K562 (cell line): ENCODE measurements at regions not wholly inside any gene's neighbourhood (a gene's known extent, or its start where the extent isn't known, plus 50 kb on each side); places are given as distances from the start of the nearest gene placed in this dataset.

ENCODE experiments used
- ATAC-seq: fragments of 200-7000 bp; cut with Tn5 transposase; 3 replicates; pipeline ENCODE4 v1.9.1; 2020; ENCODE audit warnings: moderate library complexity
- BruUV-seq: library from RNA; stranded (reverse); fragments of 400-500 nt; replicated peaks from 2 replicates; lab custom pipeline; 2021; lab: Mats Ljungman, UMichigan
- CTCF ChIA-PET: fragments of 300-600 bp; formaldehyde crosslinking; extraction: SDS; loops from one replicate; lab custom pipeline; 2021; ENCODE audit warnings: low intra/inter-chr PET ratio; lab: Yijun Ruan, JAX
- POLR2A ChIA-PET: fragments of 300-600, 350-650 bp; sonication (Branson Sonifier 250); formaldehyde crosslinking; extraction: SDS; loops from one replicate; lab custom pipeline; 2021; ENCODE audit warnings: antibody characterized with exemption, inconsistent platforms; lab: Yijun Ruan, JAX
- DNase-seq, 4 experiments: peaks; one replicate each; pipeline versions ENCODE4 v3.0.0 to v3.0.0-alpha.2; 2011 to 2018; ENCODE audit warnings: low spot score in 3 of 4, mixed read lengths in 3 of 4; ENCODE audit errors: extremely low read depth in 1 of 4
- FAIRE-seq: peaks from 2 replicates; lab custom pipeline; 2011; peaks lifted over from hg19 to GRCh38; lab: Jason Lieb, UNC
- H2AFZ ChIP-seq: 2 replicates; pipeline ENCODE4 v1.6.0; 2011; ENCODE audit warnings: low read depth, low read length, control low read depth, inconsistent platforms
- H3K27ac ChIP-seq: fragments of 200-600 bp; 3 replicates; pipeline ENCODE4 v1.8.0; 2011; ENCODE audit warnings: low read depth, mild to moderate bottlenecking, control low read depth, inconsistent platforms, low read length, moderate library complexity, mixed read lengths; ENCODE audit errors: extremely low read depth
- H3K27me3 ChIP-seq, 2 experiments: fragments of 300-600 bp in 1 of 2; 2 replicates in 1 of 2; 3 replicates in 1 of 2; pipeline versions ENCODE4 v1.6.0 to v1.8.0; 2011; ENCODE audit warnings: inconsistent platforms in 2 of 2, low read length in 2 of 2, mild to moderate bottlenecking in 1 of 2, mixed read lengths in 1 of 2, moderate library complexity in 1 of 2; ENCODE audit not compliant: control insufficient read depth in 2 of 2, insufficient read depth in 2 of 2
- H3K36me3 ChIP-seq: fragments of 300-600 bp; 3 replicates; pipeline ENCODE4 v1.8.0; 2011; ENCODE audit warnings: mild to moderate bottlenecking, low read length, inconsistent platforms; ENCODE audit not compliant: control insufficient read depth, insufficient read depth
- H3K4me1 ChIP-seq, 2 experiments: fragments of 200-600 bp in 1 of 2; replicated peaks in 1 of 2; 2 replicates in 1 of 2; 3 replicates in 1 of 2; pipeline versions ENCODE4 v1.5.1 to v1.8.0; 2011; ENCODE audit warnings: inconsistent platforms in 2 of 2, low read length in 2 of 2, mild to moderate bottlenecking in 1 of 2, mixed read lengths in 1 of 2, moderate library complexity in 1 of 2; ENCODE audit not compliant: control insufficient read depth in 2 of 2, insufficient read depth in 2 of 2
- H3K4me2 ChIP-seq: 2 replicates; pipeline ENCODE4 v1.6.1; 2011; ENCODE audit warnings: low read length, control low read depth, inconsistent platforms, mixed read lengths; ENCODE audit not compliant: insufficient read depth
- H3K4me3 ChIP-seq: fragments of 200-600 bp; sonication (generic), shearing (Covaris generic); 2 replicates; pipeline ENCODE4 v1.5.1; 2016; ENCODE audit warnings: control low read depth, inconsistent platforms
- H3K79me2 ChIP-seq: fragments of 200-600 bp; 3 replicates; pipeline ENCODE4 v1.8.0; 2011; ENCODE audit warnings: low read length, inconsistent platforms; ENCODE audit not compliant: control insufficient read depth, insufficient read depth
- H3K9ac ChIP-seq, 2 experiments: 2 replicates each; pipeline versions ENCODE4 v1.6.0 to v1.6.1; 2011; ENCODE audit warnings: low read depth in 2 of 2, low read length in 2 of 2, control low read depth in 1 of 2, inconsistent platforms in 1 of 2, mild to moderate bottlenecking in 1 of 2, mixed read lengths in 1 of 2; ENCODE audit not compliant: insufficient read depth in 1 of 2
- H3K9me1 ChIP-seq: one replicate; pipeline ENCODE4 v1.6.0; 2011; ENCODE audit warnings: inconsistent platforms, mild to moderate bottlenecking, low read length, moderate library complexity; ENCODE audit not compliant: control insufficient read depth, insufficient read depth
- H3K9me3 ChIP-seq: replicated peaks from 2 replicates; pipeline ENCODE4 v1.5.1; 2011; ENCODE audit warnings: low read depth, low read length, inconsistent platforms; ENCODE audit not compliant: control insufficient read depth, insufficient read depth
- H4K20me1 ChIP-seq: replicated peaks from 2 replicates; pipeline ENCODE4 v1.6.1; 2011; ENCODE audit warnings: low read length, inconsistent platforms, mixed read lengths; ENCODE audit not compliant: control insufficient read depth, insufficient read depth
- AFF1 ChIP-seq, 2 experiments: fragments of 450-650 bp; IDR thresholded peaks; 2 replicates each; pipeline ENCODE4 v1.6.1; 2018; ENCODE audit warnings: mild to moderate bottlenecking in 2 of 2, low read depth in 1 of 2; ENCODE audit not compliant: partially characterized antibody in 2 of 2
- ARID2 ChIP-seq: fragments of 450-650 bp; IDR thresholded peaks from 2 replicates; pipeline ENCODE4 v1.6.1; 2017; ENCODE audit warnings: antibody characterized with exemption, mild to moderate bottlenecking
- PHTF2 ChIP-seq: fragments of 250-450 bp; sonication (Bioruptor Pico); IDR thresholded peaks from 2 replicates; pipeline ENCODE4 v1.5.0; 2021; ENCODE audit warnings: mild to moderate bottlenecking
- POLR2G ChIP-seq: fragments of 200-400 bp; formaldehyde crosslinking; IDR thresholded peaks from 2 replicates; pipeline ENCODE4 v1.6.1; 2017; ENCODE audit warnings: low read depth, mild to moderate bottlenecking, antibody characterized with exemption, low read length, moderate library complexity
- PRDM10 ChIP-seq: fragments of 450-650 bp; IDR thresholded peaks from 2 replicates; pipeline ENCODE4 v1.6.1; 2018; ENCODE audit not compliant: partially characterized antibody
- TRIM25 ChIP-seq: fragments of 450-650 bp; IDR thresholded peaks from 2 replicates; pipeline ENCODE4 v1.7.0; 2016; ENCODE audit warnings: borderline replicate concordance
- ZNF253 ChIP-seq: fragments of 250-450 bp; sonication (Bioruptor Pico); conservative IDR thresholded peaks from 2 replicates; pipeline ENCODE4 v1.6.1; 2021; ENCODE audit warnings: mild to moderate bottlenecking
- ZNF512 ChIP-seq: IDR thresholded peaks from 2 replicates; pipeline ENCODE4 v1.6.1; 2016; ENCODE audit warnings: missing genetic modification characterization, missing compliant biosample characterization
- WGBS: fragments of 100-300 bp; shearing (Covaris generic); methylation state at CpG from one replicate; pipeline ENCODE4 v1.1.6; 2016; ENCODE audit warnings: low coverage, mixed read lengths; ENCODE audit not compliant: insufficient coverage; ENCODE audit errors: missing lambda C conversion rate; 5-methylcytosine and 5-hydroxymethylcytosine counted together
- in situ Hi-C: fragments of 300-500 bp; cut with MboI; formaldehyde crosslinking; loops from 4 replicates; pipeline ENCODE4 v1.15.0; 2018; ENCODE audit warnings: inconsistent platforms, mixed read lengths
- intact Hi-C: fragments of 100-400 bp; cut with micrococcal nuclease; formaldehyde crosslinking; loops from 2 replicates; pipeline ENCODE4 v1.14.2; 2022

- no peak for TF ChIP-seq AFF1 (IDR thresholded peaks at IDR 0.05; ENCODE audit: low read depth in 1 of 2, partially characterized antibody in 2 of 2)
- TF ChIP-seq, all 486 proteins: peak for 0
These were observed 77.5 kb upstream of the DYNLRB2 start (continued) for GRCh38 chr16:80463326-80463725.

- intact Hi-C loops (loop anchor here (10.0 kb wide), 1 partner anchor 188 kb away; no protein-coding TSS in a partner anchor), in situ Hi-C loops (no loop called here)
- TF ChIP-seq ZNF512 (tag), result no peak
- TF ChIP-seq ARID2, result no peak
- TF ChIP-seq PRDM10, result no peak
- TF ChIP-seq TRIM25, result no peak
- TF ChIP-seq PHTF2 (CRISPR knock-in tag), result no peak
- no peak for TF ChIP-seq POLR2G
- TF ChIP-seq ZNF253, result no peak
- ChIA-PET POLR2A (interaction anchor here (0.7 kb wide), 1 partner anchor 7 kb away, joined by 3 read pairs; no protein-coding TSS in a partner anchor), CTCF (no interaction called here)
- H3K36me3 ChIP-seq, result no peaks in the 10 kb centered on the region
- FAIRE-seq (no peak), DNase-seq (no peak), ATAC-seq (no peak)
- no peak overlapping the region for H3K4me2 ChIP-seq
- H4K20me1 ChIP-seq, result 0 out of 2 replicates have a peak, but pooled peaks cover 6% of the 10 kb centered on the region
- no peak overlapping the region for H3K9ac ChIP-seq
- H3K9me3 ChIP-seq, result no peaks in the 10 kb centered on the region
- no peaks in the 10 kb centered on the region for H3K79me2 ChIP-seq
- H3K4me1 ChIP-seq, result no peaks in the 10 kb centered on the region
- no peak overlapping the region for H3K4me3 ChIP-seq
- H3K27me3 ChIP-seq, result no peaks in the 10 kb centered on the region
- under 1% methylated on average over 7 of the region's 7 CpGs for WGBS
- H3K27ac ChIP-seq, result no peak overlapping the region
- no peaks in the 10 kb centered on the region for H3K9me1 ChIP-seq
- BruUV-seq, result no TSS peak
- H2AFZ ChIP-seq, result no peak overlapping the region
These were observed 77.9 kb upstream of the DYNLRB2 start for GRCh38 chr16:80462917-80463316.
